Skin of body (tissue), 1 donor: ENCODE measurements at regions not wholly inside any gene's neighbourhood (a gene's known extent, or its start where the extent isn't known, plus 50 kb on each side); places are given as distances from the start of the nearest gene placed in this dataset.

Experiments used
- DNase-seq: peaks from one replicate; lab custom pipeline; 2025; lab: John Stamatoyannopoulos, UW

- DNase-seq, result no peak
Measured at GRCh38 chr5:89733772-89734171, 675.8 kb downstream of the CETN3 start.

- DNase-seq, result no peak
Measured at GRCh38 chr5:89729623-89730301, 679.8 kb downstream of the CETN3 start.

GRCh38 chr5:89728750-89729149, 680.8 kb downstream of the CETN3 start:
- DNase-seq, result peak; percentile 42

- no peak for DNase-seq
Measured at GRCh38 chr5:89728134-89728533, 681.4 kb downstream of the CETN3 start.

GRCh38 chr5:89724379-89725095, 685.0 kb downstream of the CETN3 start:
- no peak for DNase-seq

- no peak for DNase-seq
Measured at GRCh38 chr5:89723907-89724306, 685.6 kb downstream of the CETN3 start.

- peak; percentile 8 for DNase-seq
Measured at GRCh38 chr5:89722538-89722937, 687.0 kb downstream of the CETN3 start.

- peak; percentile 50 for DNase-seq
Measured at GRCh38 chr5:89721931-89722330, 687.6 kb downstream of the CETN3 start.

GRCh38 chr5:89721353-89721752, 688.2 kb downstream of the CETN3 start:
- peak; percentile 58 for DNase-seq

GRCh38 chr5:89712134-89712700, 697.3 kb downstream of the CETN3 start:
- no peak for DNase-seq

GRCh38 chr5:89711526-89711925, 698.0 kb downstream of the CETN3 start:
- no peak for DNase-seq

- no peak for DNase-seq
Measured at GRCh38 chr5:89710006-89710405, 699.5 kb downstream of the CETN3 start.

- DNase-seq, result no peak
Measured at GRCh38 chr5:89707891-89708290, 701.7 kb downstream of the CETN3 start.

GRCh38 chr5:89706731-89707130, 702.8 kb downstream of the CETN3 start:
- no peak for DNase-seq

- no peak for DNase-seq
Measured at GRCh38 chr5:89703817-89704216, 705.7 kb downstream of the CETN3 start.

GRCh38 chr5:89698028-89698427, 711.5 kb downstream of the CETN3 start:
- DNase-seq, result no peak

- no peak for DNase-seq
Measured at GRCh38 chr5:89697581-89697980, 712.0 kb downstream of the CETN3 start.

- DNase-seq, result no peak
Measured at GRCh38 chr5:89695371-89695770, 714.2 kb downstream of the CETN3 start.

GRCh38 chr5:89694026-89694550, 715.5 kb downstream of the CETN3 start:
- DNase-seq, result no peak

- no peak for DNase-seq
Measured at GRCh38 chr5:89690331-89690730, 719.2 kb downstream of the CETN3 start.

GRCh38 chr5:89686081-89686765, 723.3 kb downstream of the CETN3 start:
- peak; percentile 4 for DNase-seq

- no peak for DNase-seq
Measured at GRCh38 chr5:89676634-89677033, 732.9 kb downstream of the CETN3 start.
